ENCODE measurements at regions not wholly inside any gene's neighbourhood (a gene's known extent, or its start where the extent isn't known, plus 50 kb on each side); places are given as distances from the start of the nearest gene placed in this dataset.

GRCh38 chr13:21826214-21827015 lies 155.5 kb downstream of the FGF9 start (continued):
- no peak for TF ChIP-seq GABPA (IDR thresholded peaks at IDR 0.05; ENCODE audit: low read depth)

- DNase-seq = no peak
- Histone ChIP-seq H3F3A (replicated peaks; ENCODE audit: insufficient read depth) (no peaks in the 10 kb centered on the region), H3K4me1 (ENCODE audit: control insufficient read depth in 1 of 2, insufficient read depth in 2 of 2, low read depth in 1 of 2, low read length in 1 of 2) (no peaks in the 10 kb centered on the region), H3K9me3 (no peaks in the 10 kb centered on the region), H3K4me2 (no peak overlapping the region), H3K27ac (ENCODE audit: low read depth in 2 of 2, low read length in 1 of 2) (no peak overlapping the region), H4K20me1 (ENCODE audit: insufficient read depth) (no peaks in the 10 kb centered on the region), H3K9ac (no peak overlapping the region), H2AFZ (ENCODE audit: low read depth) (no peak overlapping the region; the same call in 1 of the 2 replicates), H3K79me2 (ENCODE audit: insufficient read depth) (no peaks in the 10 kb centered on the region), H3K4me3 (ENCODE audit: low read depth in 2 of 2, low read length in 1 of 2) (no peak overlapping the region), H3K27me3 (ENCODE audit: insufficient read depth) (no peaks in the 10 kb centered on the region), H3K9me2 (no peaks in the 10 kb centered on the region), H3K36me3 (replicated peaks in 1 of 2; ENCODE audit: control insufficient read depth in 1 of 2, insufficient read depth in 2 of 2, low read length in 1 of 2) (no peaks in the 10 kb centered on the region)
- 43% methylated on average over 13 of the region's 13 CpGs for WGBS (ENCODE audit: low lambda C conversion rate)
- TF ChIP-seq GATA2 (CRISPR knock-in tag; IDR thresholded peaks at IDR 0.05) (no peak), YY1 (IDR thresholded peaks at IDR 0.05; ENCODE audit: low read depth) (no peak), SIN3A (IDR thresholded peaks at IDR 0.05; ENCODE audit: borderline replicate concordance, low read depth, low read length) (no peak), USF1 (IDR thresholded peaks at IDR 0.05; ENCODE audit: borderline replicate concordance, low read depth) (no peak), CHD2 (IDR thresholded peaks at IDR 0.05; ENCODE audit: low read length, partially characterized antibody) (no peak), ZBTB33 (IDR thresholded peaks at IDR 0.05; ENCODE audit: borderline replicate concordance, low read depth) (no peak), TEAD4 (IDR thresholded peaks at IDR 0.05; ENCODE audit: borderline replicate concordance, insufficient read depth) (no peak), FOSL2 (IDR thresholded peaks at IDR 0.05; ENCODE audit: borderline replicate concordance, low read depth) (no peak), MAX (IDR thresholded peaks at IDR 0.05; ENCODE audit: low read depth) (no peak), RXRA (IDR thresholded peaks at IDR 0.05; ENCODE audit: borderline replicate concordance, low read depth) (no peak), REST (IDR thresholded peaks at IDR 0.05; ENCODE audit: low read depth, low read length) (no peak), SMC3 (IDR thresholded peaks at IDR 0.05; ENCODE audit: low read depth, low read length) (no peak), JUND (IDR thresholded peaks at IDR 0.05) (no peak), POLR2AphosphoS5 (IDR thresholded peaks at IDR 0.05; ENCODE audit: low read depth, low read length) (no peak), USF2 (IDR thresholded peaks at IDR 0.05; ENCODE audit: borderline replicate concordance, low read depth, low read length) (no peak), MXI1 (IDR thresholded peaks at IDR 0.05; ENCODE audit: low read depth, low read length) (no peak), NRF1 (IDR thresholded peaks at IDR 0.05; ENCODE audit: low read depth, low read length) (no peak), MEF2A (IDR thresholded peaks at IDR 0.05; ENCODE audit: borderline replicate concordance, low read depth) (no peak)
- ChIA-PET POLR2A (no interaction called here), CTCF (no interaction called here)
These were observed 160.9 kb downstream of the FGF9 start for GRCh38 chr13:21831654-21832324.

All from SK-N-SH (cell line).